ENCODE measurements at regions not wholly inside any gene's neighbourhood (a gene's known extent, or its start where the extent isn't known, plus 50 kb on each side); places are given as distances from the start of the nearest gene placed in this dataset.

DNA sequence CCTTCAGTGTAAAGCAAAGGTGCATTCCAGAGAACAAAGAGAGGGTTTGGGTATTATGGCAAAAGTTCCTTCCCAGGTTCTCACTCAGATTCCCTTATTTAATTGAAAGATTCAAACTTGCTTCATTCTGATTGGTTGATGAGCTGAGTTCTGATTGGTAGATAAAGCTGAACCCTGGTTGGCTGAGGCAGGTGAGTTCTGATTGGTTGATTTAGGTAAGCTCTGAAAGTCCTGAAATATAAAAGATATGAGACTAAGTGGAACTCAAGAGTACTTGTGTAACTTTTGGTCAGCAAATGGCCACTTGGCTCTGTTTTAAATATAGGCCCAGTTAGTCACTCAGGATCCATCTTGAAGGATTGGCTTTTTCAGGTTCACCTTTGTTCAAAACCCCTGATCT is 99.8 kb upstream of the FBXO11 start:
- H3K4me3 ChIP-seq, result no peak overlapping the region

GRCh38 chr2:48007699-48008268 is 101.5 kb upstream of the FBXO11 start:
- intact Hi-C loops (cut with DNase I), result no loop called here
- TF ChIP-seq, protein P1, sequence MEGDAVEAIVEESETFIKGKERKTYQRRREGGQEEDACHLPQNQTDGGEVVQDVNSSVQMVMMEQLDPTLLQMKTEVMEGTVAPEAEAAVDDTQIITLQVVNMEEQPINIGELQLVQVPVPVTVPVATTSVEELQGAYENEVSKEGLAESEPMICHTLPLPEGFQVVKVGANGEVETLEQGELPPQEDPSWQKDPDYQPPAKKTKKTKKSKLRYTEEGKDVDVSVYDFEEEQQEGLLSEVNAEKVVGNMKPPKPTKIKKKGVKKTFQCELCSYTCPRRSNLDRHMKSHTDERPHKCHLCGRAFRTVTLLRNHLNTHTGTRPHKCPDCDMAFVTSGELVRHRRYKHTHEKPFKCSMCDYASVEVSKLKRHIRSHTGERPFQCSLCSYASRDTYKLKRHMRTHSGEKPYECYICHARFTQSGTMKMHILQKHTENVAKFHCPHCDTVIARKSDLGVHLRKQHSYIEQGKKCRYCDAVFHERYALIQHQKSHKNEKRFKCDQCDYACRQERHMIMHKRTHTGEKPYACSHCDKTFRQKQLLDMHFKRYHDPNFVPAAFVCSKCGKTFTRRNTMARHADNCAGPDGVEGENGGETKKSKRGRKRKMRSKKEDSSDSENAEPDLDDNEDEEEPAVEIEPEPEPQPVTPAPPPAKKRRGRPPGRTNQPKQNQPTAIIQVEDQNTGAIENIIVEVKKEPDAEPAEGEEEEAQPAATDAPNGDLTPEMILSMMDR (IDR thresholded peaks at IDR 0.05), result no peak

More for the DNA sequence above, 99.8 kb upstream of the FBXO11 start:
- no peak for DNase-seq
- no peak for ATAC-seq
- TF ChIP-seq, protein P1 (IDR thresholded peaks at IDR 0.05), result no peak
- Histone ChIP-seq H3K27me3 (ENCODE audit: insufficient read depth in 3 of 3, low read length in 2 of 3) (no peaks in the 10 kb centered on the region), H3K4me1 (no peaks in the 10 kb centered on the region), H3K36me3 (ENCODE audit: insufficient read depth in 1 of 2, low read depth in 1 of 2) (no peaks in the 10 kb centered on the region), H3K27ac (no peak overlapping the region), H3K9me3 (no peaks in the 10 kb centered on the region)
- intact Hi-C loops (cut with DNase I), result no loop called here

GRCh38 chr2:48009256-48009655 is 103.0 kb upstream of the FBXO11 start:
- TF ChIP-seq, protein P1 (IDR thresholded peaks at IDR 0.05), result no peak
- Histone ChIP-seq H3K4me1 (no peaks in the 10 kb centered on the region), H3K9me3 (no peaks in the 10 kb centered on the region), H3K36me3 (ENCODE audit: insufficient read depth in 1 of 2, low read depth in 1 of 2) (no peaks in the 10 kb centered on the region), H3K27me3 (ENCODE audit: insufficient read depth in 3 of 3, low read length in 2 of 3) (no peaks in the 10 kb centered on the region), H3K27ac (no peak overlapping the region), H3K4me3 (no peak overlapping the region)
- ATAC-seq (no peak), DNase-seq (no peak)
- intact Hi-C loops (cut with DNase I), result no loop called here
- WGBS, 3 donors, result 87 to 94% (median 91%) methylated on average over 2 of the region's 2 CpGs

More at GRCh38 chr2:48007699-48008268, 101.5 kb upstream of the FBXO11 start:
- 97 to 99% (median 98%) methylated on average over 2 of the region's 2 CpGs for WGBS, 3 donors
- Histone ChIP-seq H3K4me3 (no peak overlapping the region), H3K9me3 (no peaks in the 10 kb centered on the region), H3K36me3 (ENCODE audit: insufficient read depth in 1 of 2, low read depth in 1 of 2) (no peaks in the 10 kb centered on the region), H3K4me1 (no peaks in the 10 kb centered on the region), H3K27me3 (ENCODE audit: insufficient read depth in 3 of 3, low read length in 2 of 3) (no peaks in the 10 kb centered on the region), H3K27ac (no peak overlapping the region)
- DNase-seq (no peak), ATAC-seq (no peak)

DNA sequence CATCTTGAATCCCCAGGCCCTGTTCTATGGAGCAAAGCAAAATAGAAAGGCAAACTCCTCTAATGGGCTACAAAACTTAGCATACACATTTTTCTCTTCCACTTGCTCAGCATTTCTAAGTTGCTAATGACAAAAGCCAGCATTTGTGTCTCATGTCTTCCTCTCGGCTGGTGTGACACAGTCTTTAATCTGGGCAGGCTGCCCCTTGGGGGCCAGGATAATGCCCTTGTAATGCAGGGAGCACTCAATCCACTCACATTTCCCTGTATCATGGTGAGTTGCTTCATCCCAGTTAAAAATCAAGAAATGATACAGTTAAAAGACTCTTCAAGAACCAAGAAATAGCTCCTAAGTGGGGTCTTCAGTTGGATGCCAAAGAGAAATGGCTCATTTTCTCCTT is 109.1 kb upstream of the FBXO11 start:
- H3K27me3 ChIP-seq (ENCODE audit: insufficient read depth in 3 of 3, low read length in 2 of 3), result no peaks in the 10 kb centered on the region
- no peak for ATAC-seq
- WGBS, 3 donors, result 14 to 36% (median 35%) methylated on average over 1 of the region's 1 CpG

More for the DNA sequence above, 109.1 kb upstream of the FBXO11 start:
- Histone ChIP-seq H3K9me3 (no peaks in the 10 kb centered on the region), H3K36me3 (ENCODE audit: insufficient read depth in 1 of 2, low read depth in 1 of 2) (no peaks in the 10 kb centered on the region), H3K27ac (no peak overlapping the region), H3K4me3 (no peak overlapping the region), H3K4me1 (no peaks in the 10 kb centered on the region)
- DNase-seq, result no peak
- TF ChIP-seq, protein P1 (IDR thresholded peaks at IDR 0.05), result no peak
- intact Hi-C loops (cut with DNase I), result no loop called here

Data from psoas muscle (tissue), 7 donors.